Uterus (tissue), 3 donors: ENCODE measurements at regions not wholly inside any gene's neighbourhood (a gene's known extent, or its start where the extent isn't known, plus 50 kb on each side); places are given as distances from the start of the nearest gene placed in this dataset.

Experiments used
- DNase-seq, 2 donors: peaks; one replicate each; pipeline ENCODE4 v3.0.0-alpha.2; 2019 to 2020
- H3K27ac ChIP-seq, 2 donors: fragments of 200-600 bp; sonication (generic); 1 replicate in 1 of 2; 2 replicates in 1 of 2; pipeline ENCODE4 v1.5.1; 2016 to 2018
- H3K27me3 ChIP-seq, 2 donors: fragments of 200-600 bp; sonication (generic); one replicate each; pipeline ENCODE4 v1.5.1; 2018 to 2019; ENCODE audit warnings: control low read depth in 1 of 2
- H3K36me3 ChIP-seq, 2 donors: fragments of 200-600 bp; sonication (generic); one replicate each; pipeline ENCODE4 v1.5.1; 2019; ENCODE audit warnings: control low read depth in 1 of 2
- H3K4me1 ChIP-seq, 2 donors: fragments of 200-600 bp; sonication (generic); one replicate each; pipeline ENCODE4 v1.5.1; 2018 to 2019; ENCODE audit warnings: control low read depth in 1 of 2
- H3K4me3 ChIP-seq, 2 donors: fragments of 200-600 bp; sonication (generic); 1 replicate in 1 of 2; 2 replicates in 1 of 2; pipeline ENCODE4 v1.5.1; 2018 to 2019; ENCODE audit warnings: mild to moderate bottlenecking in 1 of 2
- H3K9me3 ChIP-seq, 2 donors: fragments of 200-600 bp; sonication (generic); one replicate each; pipeline ENCODE4 v1.5.1; 2019; ENCODE audit warnings: control low read depth in 1 of 2
- POLR2A ChIP-seq, 2 donors: fragments of 450-650 bp; IDR thresholded peaks; one replicate each; pipeline ENCODE4 v1.6.1; 2016; ENCODE audit warnings: antibody characterized with exemption in 2 of 2, mild to moderate bottlenecking in 1 of 2, moderate library complexity in 1 of 2
- intact Hi-C: fragments of 100-400 bp; cut with DNase I; formaldehyde crosslinking; loops from one replicate; pipeline ENCODE4 v1.15.1; 2023; ENCODE audit warnings: low total_unique reads
- TF ChIP-seq, protein P1 (sequence below), 4 experiments: fragments of 200-600 bp in 2 of 4; fragments of 450-650 bp in 2 of 4; sonication (generic) in 2 of 4; IDR thresholded peaks; one replicate each; pipeline ENCODE4 v1.5.1; 2016 to 2019; ENCODE audit warnings: antibody characterized with exemption in 4 of 4, mild to moderate bottlenecking in 2 of 4, moderate library complexity in 1 of 4
- donor health status: DM: yes; HTN: yes; CAD: no.

DNA sequence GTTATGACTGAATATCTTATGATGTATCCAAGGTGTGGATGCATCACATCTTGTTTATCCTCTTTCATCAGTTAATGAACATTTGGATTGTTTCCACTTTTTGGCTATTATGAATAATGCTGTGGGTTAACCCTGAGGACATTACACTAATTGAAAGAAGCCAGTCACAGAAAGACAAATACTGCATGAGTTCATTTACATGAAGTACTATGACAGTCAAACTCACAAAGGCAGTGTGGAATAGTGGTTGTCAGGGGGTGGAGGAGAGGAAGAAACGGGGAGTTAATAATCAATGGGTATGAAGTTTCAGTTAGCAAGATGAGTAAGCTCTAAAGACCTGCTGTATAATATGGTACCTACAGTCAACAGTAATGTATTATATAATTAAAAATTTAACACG, 409.4 kb upstream of the CTNND2 start:
- Histone ChIP-seq H3K36me3 (no peaks in the 10 kb centered on the region), H3K27ac (no peak overlapping the region), H3K4me1 (no peaks in the 10 kb centered on the region), H3K4me3 (no peak overlapping the region), H3K27me3 (no peaks in the 10 kb centered on the region), H3K9me3 (no peaks in the 10 kb centered on the region)
- DNase-seq = no peak
- TF ChIP-seq POLR2A (IDR thresholded peaks at IDR 0.05) = no peak
- TF ChIP-seq, protein P1, sequence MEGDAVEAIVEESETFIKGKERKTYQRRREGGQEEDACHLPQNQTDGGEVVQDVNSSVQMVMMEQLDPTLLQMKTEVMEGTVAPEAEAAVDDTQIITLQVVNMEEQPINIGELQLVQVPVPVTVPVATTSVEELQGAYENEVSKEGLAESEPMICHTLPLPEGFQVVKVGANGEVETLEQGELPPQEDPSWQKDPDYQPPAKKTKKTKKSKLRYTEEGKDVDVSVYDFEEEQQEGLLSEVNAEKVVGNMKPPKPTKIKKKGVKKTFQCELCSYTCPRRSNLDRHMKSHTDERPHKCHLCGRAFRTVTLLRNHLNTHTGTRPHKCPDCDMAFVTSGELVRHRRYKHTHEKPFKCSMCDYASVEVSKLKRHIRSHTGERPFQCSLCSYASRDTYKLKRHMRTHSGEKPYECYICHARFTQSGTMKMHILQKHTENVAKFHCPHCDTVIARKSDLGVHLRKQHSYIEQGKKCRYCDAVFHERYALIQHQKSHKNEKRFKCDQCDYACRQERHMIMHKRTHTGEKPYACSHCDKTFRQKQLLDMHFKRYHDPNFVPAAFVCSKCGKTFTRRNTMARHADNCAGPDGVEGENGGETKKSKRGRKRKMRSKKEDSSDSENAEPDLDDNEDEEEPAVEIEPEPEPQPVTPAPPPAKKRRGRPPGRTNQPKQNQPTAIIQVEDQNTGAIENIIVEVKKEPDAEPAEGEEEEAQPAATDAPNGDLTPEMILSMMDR (IDR thresholded peaks at IDR 0.05) = no peak
- intact Hi-C loops = no loop called here

DNA sequence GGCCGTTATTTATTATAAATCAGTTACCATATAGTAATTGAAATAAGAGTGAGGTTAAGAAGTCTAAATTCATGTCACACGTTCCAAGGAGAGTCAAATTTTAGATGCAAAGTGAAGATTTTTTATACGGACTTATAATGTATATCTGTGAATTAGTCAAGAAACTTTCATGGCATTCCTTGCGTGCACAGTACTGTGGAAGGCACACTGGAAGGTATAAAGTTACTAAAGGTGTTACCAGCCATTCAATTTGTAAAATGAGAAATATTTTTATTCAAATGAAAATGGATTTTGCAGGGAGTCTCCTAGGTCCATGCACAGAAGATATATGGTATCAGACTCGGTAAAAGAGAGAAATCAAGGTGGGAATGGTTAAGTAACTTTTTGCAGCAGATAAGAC, 408.1 kb upstream of the CTNND2 start:
- Histone ChIP-seq H3K9me3 (no peaks in the 10 kb centered on the region), H3K4me1 (no peaks in the 10 kb centered on the region), H3K36me3 (no peaks in the 10 kb centered on the region), H3K27me3 (no peaks in the 10 kb centered on the region), H3K4me3 (no peak overlapping the region), H3K27ac (no peak overlapping the region)
- TF ChIP-seq POLR2A (IDR thresholded peaks at IDR 0.05) = no peak
- TF ChIP-seq, protein P1 (IDR thresholded peaks at IDR 0.05) = no peak
- no peak for DNase-seq
- intact Hi-C loops = no loop called here

DNA sequence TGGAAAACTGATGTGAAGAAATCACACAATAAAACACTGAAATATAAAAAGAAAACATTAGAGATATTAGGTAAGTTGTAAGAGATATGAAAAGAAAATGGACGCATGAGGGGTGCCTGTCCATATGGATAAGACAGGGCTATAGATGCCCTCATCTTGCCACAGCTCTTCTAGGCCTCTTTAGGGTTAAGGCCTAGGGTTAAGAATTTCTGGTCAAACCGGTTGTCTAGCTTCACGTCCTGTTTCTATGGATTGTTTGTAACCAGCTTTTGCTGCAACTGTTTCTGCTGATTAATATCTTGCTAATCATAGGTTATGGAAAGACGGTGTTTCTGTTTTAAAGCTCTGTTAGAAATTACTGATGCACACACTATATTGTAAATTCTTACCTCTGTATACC, 389.9 kb upstream of the CTNND2 start:
- TF ChIP-seq POLR2A (IDR thresholded peaks at IDR 0.05) = no peak
- TF ChIP-seq, protein P1 (IDR thresholded peaks at IDR 0.05) = no peak
- Histone ChIP-seq H3K27ac (no peak overlapping the region), H3K4me3 (no peak overlapping the region), H3K4me1 (no peaks in the 10 kb centered on the region), H3K27me3 (no peaks in the 10 kb centered on the region), H3K9me3 (no peaks in the 10 kb centered on the region), H3K36me3 (no peaks in the 10 kb centered on the region)
- intact Hi-C loops = no loop called here
- DNase-seq = no peak

DNA sequence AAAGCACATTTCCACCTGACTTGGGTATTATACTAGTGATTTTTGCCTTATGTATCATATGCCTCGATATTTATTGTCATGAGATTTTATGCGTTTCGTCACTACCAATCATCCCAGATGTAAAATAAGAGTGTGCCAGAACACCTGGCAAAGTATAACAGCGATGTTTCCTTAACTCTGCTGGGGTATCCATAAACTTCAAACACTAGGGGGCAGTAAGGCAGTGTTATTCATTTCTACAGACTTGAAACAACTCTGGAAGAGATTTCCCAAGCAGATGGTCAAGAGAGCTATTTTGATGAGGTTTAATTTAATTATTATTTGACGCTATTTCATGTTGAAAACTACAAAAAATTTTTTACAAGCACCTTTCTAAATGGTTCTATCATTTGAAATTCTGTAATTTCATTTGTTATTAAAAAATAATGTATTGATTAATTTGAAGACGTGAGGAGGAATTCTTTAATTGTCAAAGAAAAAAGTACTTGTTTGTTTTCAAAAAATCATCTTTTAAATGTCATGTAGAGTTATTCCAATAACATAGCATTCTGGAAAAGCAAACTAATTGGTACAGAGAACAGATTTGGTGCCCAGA, 388.5 kb upstream of the CTNND2 start:
- Histone ChIP-seq H3K27me3 (no peaks in the 10 kb centered on the region), H3K9me3 (no peaks in the 10 kb centered on the region), H3K36me3 (no peaks in the 10 kb centered on the region), H3K27ac (no peak overlapping the region), H3K4me1 (no peaks in the 10 kb centered on the region), H3K4me3 (no peak overlapping the region)
- DNase-seq = no peak
- no peak for TF ChIP-seq POLR2A (IDR thresholded peaks at IDR 0.05)
- TF ChIP-seq, protein P1 (IDR thresholded peaks at IDR 0.05) = no peak
- intact Hi-C loops = no loop called here

DNA sequence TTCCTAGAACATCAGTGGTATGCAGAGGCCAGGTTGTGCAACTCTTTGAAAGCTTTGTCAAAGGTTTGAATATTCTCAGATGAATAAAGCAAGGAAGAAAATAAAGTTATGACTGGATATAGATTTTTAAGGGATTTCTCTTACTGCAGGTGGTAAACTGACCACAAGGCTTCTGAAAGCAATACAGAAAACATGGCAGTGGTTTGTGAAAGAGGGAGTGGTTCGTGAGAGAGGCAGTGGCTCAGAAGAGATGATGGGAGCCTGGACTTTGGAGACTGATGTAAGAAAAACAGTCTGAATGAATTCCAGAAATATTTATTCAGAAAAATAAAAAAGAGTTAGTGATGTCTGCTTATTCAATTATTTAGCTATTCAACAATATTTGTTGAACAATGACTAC, 380.4 kb upstream of the CTNND2 start:
- no peak for DNase-seq
- Histone ChIP-seq H3K4me3 (no peak overlapping the region), H3K27ac (no peak overlapping the region), H3K4me1 (no peaks in the 10 kb centered on the region), H3K36me3 (no peaks in the 10 kb centered on the region), H3K9me3 (no peaks in the 10 kb centered on the region), H3K27me3 (no peaks in the 10 kb centered on the region)
- intact Hi-C loops = no loop called here
- TF ChIP-seq, protein P1 (IDR thresholded peaks at IDR 0.05) = no peak
- TF ChIP-seq POLR2A (IDR thresholded peaks at IDR 0.05) = no peak
